ENCODE measurements at regions not wholly inside any gene's neighbourhood (a gene's known extent, or its start where the extent isn't known, plus 50 kb on each side); places are given as distances from the start of the nearest gene placed in this dataset.

GRCh38 chr5:175257847-175258194 lies 186.2 kb downstream of the DRD1 start:
- WGBS, 2 experiments (ENCODE audit: insufficient coverage in 1 of 2, insufficient read length in 1 of 2): 97% methylated on average over 1 of the region's 1 CpG; no CpG with 5 or more reads in 1 of the 2 experiments
- H3K36me3 ChIP-seq (ENCODE audit: control insufficient read depth, insufficient read depth, low read length): no peaks in the 10 kb centered on the region
- no peak overlapping the region for H3K4me3 Mint-ChIP-seq
- DNase-seq: no peak
- H3K27ac Mint-ChIP-seq: no peak overlapping the region
- peaks cover under 1% of the 10 kb centered on the region for H3K9me3 Mint-ChIP-seq
- no peak overlapping the region for H3K9ac ChIP-seq (ENCODE audit: extremely low read depth, low read length, poor library complexity, severe bottlenecking)
- H3K4me3 ChIP-seq (ENCODE audit: low read length): no peak overlapping the region
- no peak overlapping the region for H3K27ac ChIP-seq (ENCODE audit: low read depth, low read length)
- no peaks in the 10 kb centered on the region for H3K4me1 ChIP-seq (ENCODE audit: control insufficient read depth, insufficient read depth, low read length)
- peaks cover 2% of the 10 kb centered on the region for H3K4me1 Mint-ChIP-seq
- no peaks in the 10 kb centered on the region for H3K27me3 ChIP-seq (ENCODE audit: control insufficient read depth, insufficient read depth, low read length, poor library complexity, severe bottlenecking)
- H3K9me3 ChIP-seq (ENCODE audit: control insufficient read depth, low read length): peaks cover 2% of the 10 kb centered on the region
- TF ChIP-seq CTCF (conservative IDR thresholded peaks at IDR 0.05): no peak
- H3K27me3 Mint-ChIP-seq (ENCODE audit: insufficient read depth): peaks cover 4% of the 10 kb centered on the region
- H3K36me3 Mint-ChIP-seq (ENCODE audit: low read depth): no peaks in the 10 kb centered on the region

- H3K27me3 ChIP-seq (ENCODE audit: control insufficient read depth, insufficient read depth, low read length, poor library complexity, severe bottlenecking): no peaks in the 10 kb centered on the region
- no peaks in the 10 kb centered on the region for H3K4me1 ChIP-seq (ENCODE audit: control insufficient read depth, insufficient read depth, low read length)
- no peaks in the 10 kb centered on the region for H3K36me3 ChIP-seq (ENCODE audit: control insufficient read depth, insufficient read depth, low read length)
- no peaks in the 10 kb centered on the region for H3K36me3 Mint-ChIP-seq (ENCODE audit: low read depth)
- WGBS, 2 experiments (ENCODE audit: insufficient coverage in 1 of 2, insufficient read length in 1 of 2): 83 to 90% methylated on average over 1 to 4 of the region's 4 CpGs
- no peak overlapping the region for H3K27ac ChIP-seq (ENCODE audit: low read depth, low read length)
- no peak overlapping the region for H3K27ac Mint-ChIP-seq
- no peak overlapping the region for H3K4me3 ChIP-seq (ENCODE audit: low read length)
- no peaks in the 10 kb centered on the region for H3K9me3 ChIP-seq (ENCODE audit: control insufficient read depth, low read length)
- H3K27me3 Mint-ChIP-seq (ENCODE audit: insufficient read depth): peaks cover 5% of the 10 kb centered on the region
- H3K9ac ChIP-seq (ENCODE audit: extremely low read depth, low read length, poor library complexity, severe bottlenecking): no peak overlapping the region
- no peak overlapping the region for H3K4me3 Mint-ChIP-seq
- no peak for TF ChIP-seq CTCF (conservative IDR thresholded peaks at IDR 0.05)
- no peaks in the 10 kb centered on the region for H3K9me3 Mint-ChIP-seq
- peaks cover 2% of the 10 kb centered on the region for H3K4me1 Mint-ChIP-seq
- DNase-seq: no peak
Observed at GRCh38 chr5:175257128-175257846, 186.7 kb downstream of the DRD1 start.

GRCh38 chr5:175254155-175254554 lies 189.8 kb downstream of the DRD1 start:
- Histone ChIP-seq H3K4me1 (ENCODE audit: control insufficient read depth, insufficient read depth, low read length) (no peaks in the 10 kb centered on the region), H3K9ac (ENCODE audit: extremely low read depth, low read length, poor library complexity, severe bottlenecking) (no peak overlapping the region), H3K27ac (ENCODE audit: low read depth, low read length) (no peak overlapping the region), H3K9me3 (ENCODE audit: control insufficient read depth, low read length) (no peaks in the 10 kb centered on the region), H3K27me3 (ENCODE audit: control insufficient read depth, insufficient read depth, low read length, poor library complexity, severe bottlenecking) (no peaks in the 10 kb centered on the region), H3K36me3 (ENCODE audit: control insufficient read depth, insufficient read depth, low read length) (no peaks in the 10 kb centered on the region), H3K4me3 (ENCODE audit: low read length) (no peak overlapping the region)
- Mint-ChIP-seq H3K27me3 (ENCODE audit: insufficient read depth) (peaks cover 10% of the 10 kb centered on the region), H3K4me1 (peaks cover 4% of the 10 kb centered on the region), H3K9me3 (no peaks in the 10 kb centered on the region), H3K4me3 (no peak overlapping the region), H3K27ac (no peak overlapping the region), H3K36me3 (ENCODE audit: low read depth) (no peaks in the 10 kb centered on the region)
- DNase-seq: no peak
- 100% methylated on average over 1 of the region's 1 CpG; no CpG with 5 or more reads in 1 of the 2 experiments for WGBS, 2 experiments (ENCODE audit: insufficient coverage in 1 of 2, insufficient read length in 1 of 2)
- no peak for TF ChIP-seq CTCF (conservative IDR thresholded peaks at IDR 0.05)

Data from endodermal cell (in vitro differentiated cells).